Activated naive CD8-positive, alpha-beta T cell treated with anti-CD3 and anti-CD28 coated beads for 36 hours (primary cell): ENCODE measurements at regions not wholly inside any gene's neighbourhood (a gene's known extent, or its start where the extent isn't known, plus 50 kb on each side); places are given as distances from the start of the nearest gene placed in this dataset.

Experiments used
- DNase-seq: peaks from one replicate; pipeline ENCODE4 v3.0.0; 2021
- H3K27ac Mint-ChIP-seq: one replicate; pipeline ENCODE4 v1.8.0; 2022; ENCODE audit warnings: mild to moderate bottlenecking, moderate library complexity, mixed read lengths
- H3K27me3 Mint-ChIP-seq: one replicate; pipeline ENCODE4 v1.8.0; 2022; ENCODE audit warnings: mild to moderate bottlenecking, mixed read lengths
- H3K36me3 Mint-ChIP-seq: one replicate; pipeline ENCODE4 v1.8.0; 2021; ENCODE audit warnings: mild to moderate bottlenecking, mixed read lengths
- H3K4me1 Mint-ChIP-seq: one replicate; pipeline ENCODE4 v1.8.0; 2021; ENCODE audit warnings: mixed read lengths
- H3K4me3 Mint-ChIP-seq: one replicate; pipeline ENCODE4 v1.8.0; 2022; ENCODE audit warnings: mild to moderate bottlenecking, moderate library complexity, mixed read lengths
- H3K9me3 Mint-ChIP-seq: one replicate; pipeline ENCODE4 v1.8.0; 2022; ENCODE audit warnings: mixed read lengths

- H3K9me3 Mint-ChIP-seq: no peaks in the 10 kb centered on the region
- no peaks in the 10 kb centered on the region for H3K36me3 Mint-ChIP-seq
- no peak overlapping the region for H3K4me3 Mint-ChIP-seq
- no peak for DNase-seq
- no peaks in the 10 kb centered on the region for H3K4me1 Mint-ChIP-seq
- H3K27ac Mint-ChIP-seq: no peak overlapping the region
- peaks cover 5% of the 10 kb centered on the region for H3K27me3 Mint-ChIP-seq
These were observed 244.9 kb upstream of the IRX1 start for GRCh38 chr5:3350781-3351180.

GRCh38 chr5:3349704-3350565 lies 245.7 kb upstream of the IRX1 start:
- Mint-ChIP-seq H3K9me3 (no peaks in the 10 kb centered on the region), H3K4me3 (no peak overlapping the region), H3K27me3 (peaks cover 5% of the 10 kb centered on the region), H3K27ac (no peak overlapping the region), H3K36me3 (no peaks in the 10 kb centered on the region), H3K4me1 (no peaks in the 10 kb centered on the region)
- DNase-seq: no peak

GRCh38 chr5:3348576-3349535 lies 246.8 kb upstream of the IRX1 start:
- DNase-seq: no peak
- no peaks in the 10 kb centered on the region for H3K36me3 Mint-ChIP-seq
- no peak overlapping the region for H3K27ac Mint-ChIP-seq
- peaks cover 5% of the 10 kb centered on the region for H3K27me3 Mint-ChIP-seq
- no peaks in the 10 kb centered on the region for H3K4me1 Mint-ChIP-seq
- no peak overlapping the region for H3K4me3 Mint-ChIP-seq
- H3K9me3 Mint-ChIP-seq: no peaks in the 10 kb centered on the region

GRCh38 chr5:3347741-3348140 lies 247.9 kb upstream of the IRX1 start:
- Mint-ChIP-seq H3K4me3 (no peak overlapping the region), H3K27me3 (peaks cover under 1% of the 10 kb centered on the region), H3K27ac (no peak overlapping the region), H3K9me3 (no peaks in the 10 kb centered on the region), H3K36me3 (no peaks in the 10 kb centered on the region), H3K4me1 (no peaks in the 10 kb centered on the region)
- no peak for DNase-seq

GRCh38 chr5:3346111-3346820 lies 249.4 kb upstream of the IRX1 start:
- no peak overlapping the region for H3K27ac Mint-ChIP-seq
- H3K27me3 Mint-ChIP-seq: no peaks in the 10 kb centered on the region
- no peaks in the 10 kb centered on the region for H3K9me3 Mint-ChIP-seq
- no peaks in the 10 kb centered on the region for H3K36me3 Mint-ChIP-seq
- no peak for DNase-seq
- no peaks in the 10 kb centered on the region for H3K4me1 Mint-ChIP-seq
- H3K4me3 Mint-ChIP-seq: no peak overlapping the region

GRCh38 chr5:3345195-3345594 lies 250.4 kb upstream of the IRX1 start:
- H3K4me1 Mint-ChIP-seq: no peaks in the 10 kb centered on the region
- no peak for DNase-seq
- H3K9me3 Mint-ChIP-seq: no peaks in the 10 kb centered on the region
- H3K27me3 Mint-ChIP-seq: no peaks in the 10 kb centered on the region
- H3K27ac Mint-ChIP-seq: no peak overlapping the region
- no peaks in the 10 kb centered on the region for H3K36me3 Mint-ChIP-seq
- no peak overlapping the region for H3K4me3 Mint-ChIP-seq

- Mint-ChIP-seq H3K9me3 (no peaks in the 10 kb centered on the region), H3K36me3 (no peaks in the 10 kb centered on the region), H3K27ac (no peak overlapping the region)
These were observed 251.0 kb upstream of the IRX1 start for GRCh38 chr5:3344671-3345070.

GRCh38 chr5:3343911-3344310 lies 251.7 kb upstream of the IRX1 start:
- H3K4me1 Mint-ChIP-seq: no peaks in the 10 kb centered on the region
- no peak for DNase-seq
- no peak overlapping the region for H3K4me3 Mint-ChIP-seq
- H3K27me3 Mint-ChIP-seq: no peaks in the 10 kb centered on the region
- H3K36me3 Mint-ChIP-seq: no peaks in the 10 kb centered on the region
- no peaks in the 10 kb centered on the region for H3K9me3 Mint-ChIP-seq
- H3K27ac Mint-ChIP-seq: no peak overlapping the region

More at GRCh38 chr5:3344671-3345070, 251.0 kb upstream of the IRX1 start:
- no peaks in the 10 kb centered on the region for H3K27me3 Mint-ChIP-seq
- H3K4me1 Mint-ChIP-seq: no peaks in the 10 kb centered on the region
- H3K4me3 Mint-ChIP-seq: no peak overlapping the region
- no peak for DNase-seq

- no peaks in the 10 kb centered on the region for H3K9me3 Mint-ChIP-seq
- H3K4me1 Mint-ChIP-seq: no peaks in the 10 kb centered on the region
- no peak overlapping the region for H3K27ac Mint-ChIP-seq
- DNase-seq: no peak
- H3K27me3 Mint-ChIP-seq: no peaks in the 10 kb centered on the region
- H3K36me3 Mint-ChIP-seq: no peaks in the 10 kb centered on the region
- H3K4me3 Mint-ChIP-seq: no peak overlapping the region
These were observed 252.4 kb upstream of the IRX1 start for GRCh38 chr5:3343211-3343610.

GRCh38 chr5:3342271-3343100 lies 253.1 kb upstream of the IRX1 start:
- Mint-ChIP-seq H3K4me1 (no peaks in the 10 kb centered on the region), H3K4me3 (no peak overlapping the region), H3K9me3 (no peaks in the 10 kb centered on the region), H3K27me3 (no peaks in the 10 kb centered on the region), H3K27ac (no peak overlapping the region), H3K36me3 (no peaks in the 10 kb centered on the region)
- no peak for DNase-seq

- no peaks in the 10 kb centered on the region for H3K4me1 Mint-ChIP-seq
- no peak overlapping the region for H3K4me3 Mint-ChIP-seq
- no peaks in the 10 kb centered on the region for H3K9me3 Mint-ChIP-seq
- no peak overlapping the region for H3K27ac Mint-ChIP-seq
- no peak for DNase-seq
- no peaks in the 10 kb centered on the region for H3K36me3 Mint-ChIP-seq
- no peaks in the 10 kb centered on the region for H3K27me3 Mint-ChIP-seq
These were observed 254.0 kb upstream of the IRX1 start for GRCh38 chr5:3341446-3342240.

- Mint-ChIP-seq H3K9me3 (no peaks in the 10 kb centered on the region), H3K4me3 (no peak overlapping the region), H3K4me1 (no peaks in the 10 kb centered on the region), H3K27me3 (no peaks in the 10 kb centered on the region), H3K27ac (no peak overlapping the region), H3K36me3 (no peaks in the 10 kb centered on the region)
- DNase-seq: no peak
These were observed 255.2 kb upstream of the IRX1 start for GRCh38 chr5:3340471-3340870.

GRCh38 chr5:3339798-3340115 lies 255.9 kb upstream of the IRX1 start:
- Mint-ChIP-seq H3K27me3 (no peaks in the 10 kb centered on the region), H3K4me3 (no peak overlapping the region), H3K36me3 (no peaks in the 10 kb centered on the region), H3K27ac (no peak overlapping the region), H3K4me1 (no peaks in the 10 kb centered on the region), H3K9me3 (no peaks in the 10 kb centered on the region)
- no peak for DNase-seq
